MM.1S (cell line): ENCODE measurements at regions not wholly inside any gene's neighbourhood (a gene's known extent, or its start where the extent isn't known, plus 50 kb on each side); places are given as distances from the start of the nearest gene placed in this dataset.

Experiments
- DNase-seq: peaks from one replicate; pipeline ENCODE4 v3.0.0-alpha.2; 2015
- H2AFZ ChIP-seq: fragments of 300-600 bp; sonication (generic); 2 replicates; pipeline ENCODE4 v1.6.0; 2016; ENCODE audit warnings: antibody characterized with exemption, low read length
- H3F3A ChIP-seq: fragments of 300-600 bp; sonication (generic); 2 replicates; pipeline ENCODE4 v1.6.1; 2016; ENCODE audit warnings: mild to moderate bottlenecking, antibody characterized with exemption, low read length, moderate library complexity, mixed read lengths; ENCODE audit not compliant: insufficient read depth
- H3K27ac ChIP-seq: fragments of 300-600 bp; sonication (generic); 2 replicates; pipeline ENCODE4 v1.5.1; 2016; ENCODE audit warnings: mild to moderate bottlenecking, low read length
- H3K27me3 ChIP-seq: fragments of 300-600 bp; sonication (generic); replicated peaks from 2 replicates; pipeline ENCODE4 v1.6.0; 2016; ENCODE audit warnings: low read length; ENCODE audit not compliant: insufficient read depth
- H3K36me3 ChIP-seq: fragments of 300-600 bp; sonication (generic); replicated peaks from 2 replicates; pipeline ENCODE4 v1.6.1; 2016; ENCODE audit warnings: mild to moderate bottlenecking, low read length, mixed read lengths; ENCODE audit not compliant: insufficient read depth
- H3K4me1 ChIP-seq: fragments of 300-600 bp; sonication (generic); 2 replicates; pipeline ENCODE4 v1.6.1; 2016; ENCODE audit warnings: low read length, mixed read lengths
- H3K4me2 ChIP-seq: fragments of 300-600 bp; sonication (generic); 2 replicates; pipeline ENCODE4 v1.6.0; 2016; ENCODE audit warnings: low read depth, low read length
- H3K4me3 ChIP-seq: fragments of 300-600 bp; sonication (generic); 2 replicates; pipeline ENCODE4 v1.5.1; 2016; ENCODE audit warnings: low read length, mixed read lengths
- H3K79me2 ChIP-seq: fragments of 300-600 bp; sonication (generic); 2 replicates; pipeline ENCODE4 v1.6.1; 2016; ENCODE audit warnings: mixed run types, low read length, mixed read lengths
- H3K9ac ChIP-seq: fragments of 300-600 bp; sonication (generic); 2 replicates; pipeline ENCODE4 v1.6.1; 2016; ENCODE audit warnings: low read length, mixed read lengths
- H3K9me2 ChIP-seq: fragments of 300-600 bp; sonication (generic); replicated peaks from 2 replicates; pipeline ENCODE4 v1.6.1; 2016; ENCODE audit warnings: mild to moderate bottlenecking, low read length, mixed read lengths; ENCODE audit not compliant: insufficient read depth
- H3K9me3 ChIP-seq: fragments of 300-600 bp; sonication (generic); replicated peaks from 2 replicates; pipeline ENCODE4 v1.6.1; 2016; ENCODE audit warnings: mild to moderate bottlenecking, low read length, mixed read lengths; ENCODE audit not compliant: insufficient read depth
- H4K20me1 ChIP-seq: fragments of 300-600 bp; sonication (generic); 2 replicates; pipeline ENCODE4 v1.6.1; 2016; ENCODE audit warnings: mild to moderate bottlenecking, low read length, moderate library complexity, mixed read lengths; ENCODE audit not compliant: insufficient read depth
- CTCF ChIP-seq: fragments of 300-600 bp; sonication (generic); IDR thresholded peaks from 2 replicates; pipeline ENCODE4 v1.5.1; 2016; ENCODE audit warnings: antibody characterized with exemption, low read length, mixed read lengths
- EZH2 ChIP-seq: fragments of 300-600 bp; sonication (generic); optimal IDR thresholded peaks from 2 replicates; pipeline ENCODE3; 2017; ENCODE audit warnings: low read depth, mild to moderate bottlenecking, antibody characterized with exemption, low read length, mixed read lengths
- EZH2phosphoT487 ChIP-seq: fragments of 300-600 bp; sonication (generic); IDR thresholded peaks from 2 replicates; pipeline ENCODE4 v1.6.1; 2018; ENCODE audit warnings: antibody characterized with exemption, low read length

- H3K4me2 ChIP-seq, result peak overlapping the region; percentile 42; the same call in 1 of the 2 replicates
Observed at GRCh38 chr2:160994141-160995002, 165.9 kb upstream of the TANK start.

GRCh38 chr2:160996584-160996983, 163.6 kb upstream of the TANK start:
- no peak for DNase-seq
- Histone ChIP-seq H3K36me3 (no peaks in the 10 kb centered on the region), H3K4me2 (no peak overlapping the region), H3K27me3 (no peaks in the 10 kb centered on the region), H3F3A (no peaks in the 10 kb centered on the region), H3K9me3 (no peaks in the 10 kb centered on the region), H3K79me2 (no peaks in the 10 kb centered on the region), H3K4me3 (no peak overlapping the region), H3K9me2 (no peaks in the 10 kb centered on the region), H3K4me1 (no peaks in the 10 kb centered on the region), H3K27ac (no peak overlapping the region), H2AFZ (no peak overlapping the region), H3K9ac (no peak overlapping the region), H4K20me1 (no peaks in the 10 kb centered on the region)
- no peak for TF ChIP-seq EZH2phosphoT487
- no peak for TF ChIP-seq EZH2
- no peak for TF ChIP-seq CTCF

More at GRCh38 chr2:160994141-160995002, 165.9 kb upstream of the TANK start:
- H3K79me2 ChIP-seq, result no peaks in the 10 kb centered on the region
- TF ChIP-seq EZH2phosphoT487, result no peak
- peak; percentile 86 for TF ChIP-seq CTCF
- H3F3A ChIP-seq, result no peaks in the 10 kb centered on the region
- no peaks in the 10 kb centered on the region for H3K9me3 ChIP-seq
- no peaks in the 10 kb centered on the region for H4K20me1 ChIP-seq
- no peaks in the 10 kb centered on the region for H3K27me3 ChIP-seq
- H3K27ac ChIP-seq, result no peak overlapping the region
- H3K9ac ChIP-seq, result no peak overlapping the region
- H3K36me3 ChIP-seq, result no peaks in the 10 kb centered on the region
- no peaks in the 10 kb centered on the region for H3K9me2 ChIP-seq
- H3K4me1 ChIP-seq, result no peaks in the 10 kb centered on the region
- DNase-seq, result peak; percentile 85
- no peak overlapping the region for H3K4me3 ChIP-seq
- H2AFZ ChIP-seq, result peak overlapping the region; percentile 24; the same call in 1 of the 2 replicates

- Histone ChIP-seq H3K9ac (no peak overlapping the region), H2AFZ (no peak overlapping the region), H3K27me3 (no peaks in the 10 kb centered on the region), H3K27ac (no peak overlapping the region), H3F3A (no peaks in the 10 kb centered on the region), H3K9me2 (no peaks in the 10 kb centered on the region), H3K4me3 (no peak overlapping the region), H3K9me3 (no peaks in the 10 kb centered on the region), H4K20me1 (no peaks in the 10 kb centered on the region), H3K4me2 (no peak overlapping the region), H3K4me1 (no peaks in the 10 kb centered on the region), H3K36me3 (no peaks in the 10 kb centered on the region), H3K79me2 (no peaks in the 10 kb centered on the region)
- peak; percentile 33 for DNase-seq
- TF ChIP-seq EZH2 (no peak), CTCF (peak; percentile 48), EZH2phosphoT487 (no peak)
Observed at GRCh38 chr2:161004379-161004778, 155.8 kb upstream of the TANK start.
